ENCODE measurements at regions not wholly inside any gene's neighbourhood (a gene's known extent, or its start where the extent isn't known, plus 50 kb on each side); places are given as distances from the start of the nearest gene placed in this dataset.

DNA sequence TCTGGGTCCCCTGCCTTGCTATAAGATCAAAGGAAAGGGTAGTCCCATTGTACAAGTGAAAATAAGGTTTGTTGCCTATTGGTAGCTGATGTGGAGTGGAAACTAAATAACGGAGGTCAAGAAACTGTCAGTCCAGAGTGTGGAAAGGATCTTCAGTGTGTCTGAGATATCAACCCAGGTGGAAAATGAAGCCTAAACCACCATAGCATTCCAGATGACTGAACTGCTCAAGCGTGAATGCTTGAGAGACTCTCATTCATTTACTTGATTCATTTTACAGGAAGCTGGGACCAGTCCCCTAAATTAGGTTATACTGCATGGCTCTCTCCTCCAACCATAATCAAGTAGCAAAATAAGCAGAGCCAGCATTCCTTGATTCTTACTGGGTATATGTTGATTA, 116.0 kb upstream of the SLC28A3 start:
- no peak for DNase-seq (ENCODE audit: low spot score)

DNA sequence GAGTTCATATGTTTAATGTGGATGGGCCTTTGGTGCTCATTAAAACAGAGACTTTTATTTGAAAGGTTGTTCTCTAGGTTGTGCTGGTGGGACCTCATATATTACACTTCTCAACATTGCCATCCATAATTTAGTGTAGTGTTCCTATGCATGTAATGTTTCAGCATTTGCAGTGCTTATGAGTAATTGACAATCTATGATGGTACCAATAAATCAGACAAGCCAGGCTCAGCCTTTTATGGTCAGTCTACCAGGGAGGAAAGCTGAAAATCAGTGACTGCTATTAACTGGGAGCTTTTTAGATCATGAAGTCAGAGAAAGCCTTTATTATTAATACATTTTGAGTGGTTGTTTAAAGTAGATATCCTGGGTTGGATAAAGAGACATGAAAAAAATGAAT, 120.1 kb upstream of the SLC28A3 start:
- no peak for DNase-seq (ENCODE audit: low spot score)

DNA sequence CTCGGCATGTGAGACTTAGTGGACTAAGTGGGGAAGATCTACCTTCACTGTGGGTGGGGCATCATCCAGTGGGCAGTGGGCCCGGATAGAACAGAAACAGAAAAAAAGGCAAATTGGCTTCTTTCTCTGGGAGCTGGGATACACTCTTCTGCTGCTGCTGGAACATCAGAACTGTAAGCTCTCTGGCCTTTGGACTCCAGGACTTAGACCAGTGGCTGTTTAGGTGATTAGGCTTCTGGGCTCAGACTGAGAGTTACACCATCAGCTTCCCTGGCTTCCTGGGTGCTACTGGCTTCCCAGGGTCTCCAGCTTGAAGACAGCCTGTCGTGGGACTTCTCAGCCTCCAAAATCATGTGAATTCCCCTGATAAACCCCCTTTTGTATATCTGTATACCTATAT, 122.7 kb upstream of the SLC28A3 start:
- DNase-seq (ENCODE audit: low spot score): no peak

DNA sequence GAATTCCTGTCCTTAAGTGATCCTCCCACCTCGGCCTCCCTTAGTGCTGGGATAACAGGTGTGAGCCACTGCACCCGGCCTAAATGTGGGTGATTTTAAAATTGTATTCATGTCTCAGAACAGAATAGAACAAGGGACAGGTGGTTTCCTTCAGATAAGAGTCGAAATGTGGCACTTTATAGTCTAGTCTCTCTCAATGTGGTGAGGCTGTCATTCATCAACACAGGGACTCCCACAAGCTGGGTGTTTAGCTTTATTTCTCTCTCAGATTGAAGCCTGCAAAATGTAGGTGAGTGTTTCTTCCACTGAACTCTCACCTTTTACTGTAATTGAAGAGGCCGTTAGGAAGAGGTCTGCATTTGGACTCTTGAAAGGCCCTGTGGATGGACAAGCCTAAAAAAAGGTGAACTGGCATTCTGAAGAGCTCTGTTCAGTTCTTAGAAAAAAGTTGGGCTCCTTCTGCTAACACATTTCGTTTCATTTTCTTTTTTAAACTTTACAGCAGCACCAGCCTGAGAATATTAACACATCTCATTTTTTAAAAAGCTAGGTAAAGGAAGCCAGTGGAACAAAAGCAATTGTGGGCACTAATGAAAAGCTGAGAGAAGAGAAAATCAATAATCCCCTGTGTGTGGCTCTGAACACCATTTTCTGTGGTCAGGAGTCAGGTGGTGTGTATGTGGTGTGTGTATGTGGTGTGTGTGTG, 126.2 kb upstream of the SLC28A3 start:
- DNase-seq (ENCODE audit: low spot score): no peak

DNA sequence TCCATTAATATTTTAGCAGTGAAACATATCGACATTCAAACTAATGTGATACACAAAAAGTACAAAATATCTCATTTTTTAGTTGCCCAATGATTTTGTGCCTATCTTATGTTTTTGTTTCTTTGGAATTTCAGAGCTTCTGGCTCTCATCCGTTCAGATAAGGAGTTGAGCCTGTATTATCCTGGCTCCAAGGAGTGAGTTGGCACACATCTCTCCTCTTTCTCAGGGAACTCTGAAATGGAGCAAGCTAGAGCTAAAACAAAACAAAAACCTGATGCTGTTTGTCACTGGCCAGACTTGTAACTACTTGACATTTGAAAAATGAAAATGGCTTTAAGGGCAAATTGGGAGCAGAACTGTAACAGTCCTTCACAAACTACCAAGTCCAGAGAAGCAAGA, 131.3 kb upstream of the SLC28A3 start:
- DNase-seq (ENCODE audit: low spot score): no peak

DNA sequence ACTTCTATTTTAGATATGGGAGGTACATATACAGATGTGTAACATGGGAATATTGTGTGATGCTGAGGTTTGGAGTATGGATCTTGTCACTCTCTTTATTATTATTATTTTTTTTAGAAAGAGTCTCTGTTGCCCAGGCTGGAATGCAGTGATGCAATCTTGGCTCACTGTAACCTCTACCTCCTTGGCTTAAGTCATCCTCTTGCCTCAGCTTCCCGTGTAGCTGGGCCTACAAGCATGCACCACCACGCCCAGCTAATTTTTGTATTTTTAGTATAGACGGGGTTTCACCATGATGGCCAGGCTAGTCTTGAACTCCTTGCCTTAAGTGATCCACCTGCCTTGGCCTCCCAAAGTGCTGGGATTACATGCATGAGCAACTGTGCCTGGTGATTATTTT, 138.4 kb upstream of the SLC28A3 start:
- DNase-seq (ENCODE audit: low spot score): no peak

DNA sequence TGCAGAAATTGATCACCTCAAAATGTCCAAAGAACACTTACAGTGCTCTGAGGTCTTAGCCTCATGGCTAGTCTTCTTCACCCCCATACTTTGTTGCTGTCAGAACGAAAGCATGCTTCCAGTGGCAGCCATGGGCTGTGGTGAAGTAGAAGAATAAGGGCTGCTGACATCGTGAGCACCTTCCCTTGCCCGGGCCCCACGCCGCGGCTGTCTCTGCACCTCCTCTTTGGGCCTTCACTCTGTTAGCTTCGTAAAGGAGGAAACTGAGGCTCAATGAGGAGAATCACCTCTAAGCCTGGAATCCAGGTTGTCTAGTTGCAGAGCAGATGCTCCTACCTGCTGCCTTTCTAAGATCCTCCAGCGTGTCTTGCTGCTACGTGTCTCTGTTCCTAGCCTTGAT, 139.5 kb upstream of the SLC28A3 start:
- DNase-seq (ENCODE audit: low spot score): no peak

DNA sequence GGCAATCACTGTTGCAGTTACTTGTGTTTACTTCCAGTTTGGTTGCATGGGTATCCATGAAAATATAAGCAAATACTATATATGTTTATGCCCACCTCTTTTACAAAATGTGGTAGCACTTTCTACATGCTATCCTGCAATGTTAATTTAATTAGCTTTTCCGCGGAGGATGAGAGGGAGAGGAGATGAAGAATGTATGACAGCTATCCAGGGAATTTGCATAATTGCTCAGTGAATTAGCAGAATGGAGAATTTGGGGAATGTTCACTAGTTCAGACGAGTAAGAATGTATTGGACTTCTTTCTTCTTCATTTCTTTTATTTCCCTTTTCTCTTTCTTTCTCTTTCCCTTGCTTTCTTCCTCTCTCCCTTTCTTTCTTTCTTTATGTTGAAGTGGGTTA, 140.7 kb upstream of the SLC28A3 start:
- no peak for DNase-seq (ENCODE audit: low spot score)

DNA sequence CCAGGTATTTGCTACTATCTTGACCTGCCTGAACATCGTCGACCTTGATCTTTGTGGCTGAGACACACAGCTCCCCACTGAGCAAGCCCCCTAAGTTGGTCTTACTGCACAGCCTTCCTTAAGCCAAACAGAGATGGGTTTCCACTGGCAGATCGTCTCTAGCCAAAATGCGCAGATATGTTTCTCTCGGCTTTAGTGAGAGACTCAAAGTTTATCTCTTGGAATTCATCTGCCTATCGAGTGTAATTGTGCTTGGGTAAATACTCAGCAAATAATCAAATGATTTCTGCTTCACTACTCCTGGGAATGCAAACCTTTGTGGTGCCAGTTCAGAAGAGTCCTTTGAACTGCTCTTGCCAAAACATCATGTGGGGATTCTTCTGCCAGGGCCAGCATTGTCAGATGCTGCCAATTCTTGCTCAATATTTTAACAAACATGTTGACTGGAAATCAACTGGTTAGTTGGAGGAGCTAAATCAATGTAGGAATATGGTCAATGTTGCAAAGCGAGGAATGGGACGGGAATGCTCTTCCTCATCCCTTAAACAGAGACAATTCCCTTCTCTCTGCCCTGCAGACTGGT, 141.2 kb upstream of the SLC28A3 start:
- no peak for DNase-seq (ENCODE audit: low spot score)

DNA sequence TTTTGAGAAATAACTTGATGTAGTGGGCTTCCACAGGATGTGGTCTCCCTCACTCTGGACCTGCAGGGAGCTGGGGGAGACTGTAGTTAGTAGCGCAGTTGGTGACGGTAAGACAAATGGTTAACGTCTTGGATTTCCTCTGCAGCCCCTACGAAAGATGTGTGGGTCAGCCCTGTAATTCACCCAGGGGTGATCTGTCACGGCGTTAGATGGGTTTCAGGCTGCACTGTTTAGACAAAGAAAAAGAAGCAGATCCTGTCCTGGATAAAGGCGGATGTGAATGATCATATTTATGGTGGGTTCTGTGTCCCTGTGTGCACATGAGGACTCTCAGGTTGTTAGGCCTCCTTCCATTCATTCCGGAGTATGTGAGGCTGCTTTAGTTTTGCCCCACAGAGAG, 142.0 kb upstream of the SLC28A3 start:
- no peak for DNase-seq (ENCODE audit: low spot score)

DNA sequence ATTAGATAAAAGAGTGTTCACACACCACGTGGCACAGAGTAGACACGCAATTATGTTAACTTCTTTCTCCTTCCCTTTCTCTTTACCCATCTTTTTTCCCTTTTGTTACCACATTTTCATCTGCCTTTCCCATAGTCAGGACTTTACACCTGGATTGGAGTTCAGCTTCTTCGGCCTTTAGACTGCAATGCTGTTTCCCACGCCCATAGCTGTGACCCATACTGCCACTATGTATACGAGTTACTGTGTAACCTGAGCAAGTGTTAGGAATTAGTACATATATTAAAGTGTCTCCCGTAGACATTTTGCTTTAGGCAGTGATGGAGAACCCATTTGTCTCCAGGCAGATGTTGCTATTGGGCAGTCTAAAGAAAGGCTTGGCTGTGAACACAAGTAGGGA, 143.6 kb upstream of the SLC28A3 start:
- no peak for DNase-seq (ENCODE audit: low spot score)

DNA sequence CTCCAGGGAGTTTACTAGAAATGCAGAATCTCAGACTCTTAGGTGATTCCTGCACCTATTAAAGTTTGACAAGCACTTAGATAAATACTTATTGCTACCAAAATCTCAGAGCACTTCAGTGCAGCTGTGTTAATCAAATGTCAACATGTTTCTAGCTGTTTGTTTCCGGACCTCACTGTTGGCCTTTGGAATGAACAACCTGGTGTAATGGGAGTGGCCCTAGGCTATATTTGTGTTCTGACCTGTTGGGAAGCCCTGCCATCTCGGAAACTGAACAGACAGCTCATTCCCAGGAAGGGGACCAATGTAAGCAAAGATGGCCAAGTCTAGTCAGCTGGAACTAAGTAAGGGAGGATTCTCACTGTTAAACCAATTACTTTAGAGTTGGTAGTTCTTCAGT, 145.0 kb upstream of the SLC28A3 start:
- DNase-seq (ENCODE audit: low spot score): no peak

DNA sequence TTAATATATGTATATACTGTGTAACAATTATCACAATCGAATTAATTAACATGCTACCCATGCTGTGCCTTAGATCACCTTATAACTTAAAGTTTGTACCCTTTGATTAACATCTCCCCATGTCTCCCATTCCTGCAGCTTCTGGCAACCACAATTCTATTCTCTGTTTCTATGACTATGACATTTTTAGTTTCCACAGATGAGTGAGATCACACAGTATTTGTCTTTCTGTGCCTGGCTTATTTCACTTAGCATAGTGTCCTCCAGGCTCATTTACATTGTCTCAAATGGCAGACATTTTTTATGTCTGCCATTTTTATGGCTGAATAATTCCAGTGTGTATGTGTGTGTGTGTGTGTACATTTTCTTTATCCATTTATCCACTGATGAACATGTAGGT, 146.1 kb upstream of the SLC28A3 start:
- DNase-seq (ENCODE audit: low spot score): no peak

DNA sequence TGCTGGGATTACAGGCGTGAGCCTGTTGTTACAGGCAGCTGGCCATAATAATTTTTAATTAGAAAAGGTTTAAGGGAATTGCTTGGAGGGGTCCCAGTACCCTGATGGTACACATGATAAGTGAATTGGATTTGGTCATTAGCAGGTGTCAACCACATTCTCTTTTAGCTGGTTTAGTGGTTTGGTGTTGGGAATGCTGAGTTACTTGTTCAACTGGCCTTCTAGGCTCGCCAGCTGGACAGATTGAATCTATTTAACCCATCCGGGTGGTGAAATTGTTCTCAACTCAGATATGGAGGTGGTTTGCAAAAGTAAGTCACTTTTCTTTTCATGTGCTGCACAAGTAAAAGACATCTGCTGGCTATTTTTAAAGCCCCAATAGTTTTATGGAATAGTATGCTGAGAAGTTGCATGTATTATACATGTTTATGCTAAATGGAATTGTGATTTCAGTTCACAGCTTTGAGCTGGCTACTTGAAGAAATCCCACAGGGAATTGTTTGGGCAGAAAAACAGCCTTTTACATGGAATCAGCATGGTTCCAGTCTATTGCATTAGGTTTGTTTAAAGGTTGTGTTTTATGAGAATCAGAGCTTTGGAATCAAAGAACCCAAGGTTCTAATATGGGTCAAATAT, 149.8 kb upstream of the SLC28A3 start:
- DNase-seq (ENCODE audit: low spot score): no peak

DNA sequence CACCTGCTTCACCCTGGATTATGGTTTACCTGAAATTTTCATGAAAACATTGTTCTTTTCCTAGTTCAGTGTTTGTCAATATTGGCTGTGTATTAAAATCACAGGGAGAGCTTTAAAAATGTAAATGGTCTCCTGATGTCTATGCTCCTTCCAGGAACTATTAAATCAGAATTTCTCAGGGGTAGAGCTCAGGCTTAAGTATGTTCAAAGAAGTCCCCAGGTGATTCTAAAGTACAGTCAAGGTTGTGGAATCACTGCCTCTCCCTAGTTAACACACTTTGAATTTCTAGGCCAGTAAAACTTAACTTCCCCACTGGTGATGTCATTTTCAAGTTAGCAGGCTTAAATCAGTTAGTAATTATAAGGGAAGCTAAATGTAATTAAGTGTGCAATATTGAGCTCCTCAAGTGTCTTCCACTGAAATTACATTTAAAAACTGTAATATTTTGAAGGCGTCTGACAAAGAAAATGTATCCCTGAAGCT, 150.3 kb upstream of the SLC28A3 start:
- no peak for DNase-seq (ENCODE audit: low spot score)

DNA sequence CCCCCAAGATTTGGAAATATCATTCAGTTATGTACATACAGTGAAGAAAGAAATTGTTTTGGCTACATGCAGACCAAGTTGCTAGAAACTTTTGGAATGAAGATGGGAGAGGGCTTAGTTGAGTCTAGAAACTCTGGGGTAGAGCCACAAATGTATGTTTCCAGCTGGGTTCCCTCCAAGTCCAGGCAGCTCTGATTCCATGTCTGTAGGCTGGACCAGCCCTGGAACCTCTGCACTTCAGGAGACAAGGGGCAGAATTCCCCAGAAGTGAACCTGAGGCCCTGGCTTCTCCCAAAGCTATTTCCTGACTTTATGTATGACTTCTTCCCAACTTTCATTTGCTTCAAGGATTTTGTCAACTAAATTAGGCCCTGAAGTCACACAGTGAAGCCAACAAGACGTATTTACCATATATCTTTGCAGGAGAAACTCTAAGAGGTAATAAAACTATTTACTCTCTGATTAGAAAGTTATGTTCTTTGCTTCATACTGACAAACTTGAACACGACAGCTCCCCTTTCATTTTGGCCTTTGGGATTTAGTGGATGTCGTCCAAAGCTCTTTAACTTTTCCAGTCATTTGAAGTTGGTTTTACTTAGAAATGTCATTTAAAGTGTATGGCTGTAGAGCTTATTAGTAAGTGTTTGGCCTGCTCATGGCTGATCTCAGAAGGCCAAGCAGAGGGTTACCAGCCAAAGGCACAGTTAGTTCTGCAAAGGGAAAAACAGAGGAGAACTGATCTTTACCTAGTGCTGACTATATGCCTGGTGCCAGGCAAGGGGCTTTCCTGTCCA, 152.0 kb upstream of the SLC28A3 start:
- DNase-seq (ENCODE audit: low spot score): no peak

DNA sequence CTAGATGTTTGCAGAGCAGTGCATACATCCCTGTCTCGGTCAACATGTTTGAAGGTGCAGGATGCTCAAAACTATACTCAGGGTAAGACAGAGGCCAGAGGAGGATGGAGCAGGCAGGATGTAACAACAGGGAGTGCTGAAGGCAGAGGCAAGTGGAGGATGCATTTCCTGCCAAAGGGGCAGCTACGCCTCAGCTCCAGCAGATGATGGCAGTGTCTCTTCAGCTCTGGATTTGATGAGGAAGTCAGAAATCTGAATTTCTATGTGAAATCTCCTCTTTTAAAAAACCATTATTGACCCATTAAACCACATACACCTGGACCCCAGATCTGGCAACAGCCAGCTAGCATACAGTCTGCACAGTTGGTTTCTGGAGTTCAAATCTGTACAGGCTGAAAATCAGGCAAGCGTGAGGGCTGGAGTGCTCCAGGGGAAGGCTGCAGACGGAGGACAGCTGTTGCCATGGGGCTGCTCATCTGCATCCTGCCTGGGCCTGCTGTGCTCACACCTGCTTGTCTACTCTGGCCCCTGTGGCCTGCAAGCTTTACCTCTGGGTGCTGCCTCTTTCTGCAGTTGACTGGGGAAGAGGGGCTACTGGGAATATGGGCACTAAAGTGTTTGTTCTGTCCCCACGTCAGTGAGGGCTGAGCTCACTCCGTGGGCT, 152.9 kb upstream of the SLC28A3 start:
- DNase-seq (ENCODE audit: low spot score): no peak

DNA sequence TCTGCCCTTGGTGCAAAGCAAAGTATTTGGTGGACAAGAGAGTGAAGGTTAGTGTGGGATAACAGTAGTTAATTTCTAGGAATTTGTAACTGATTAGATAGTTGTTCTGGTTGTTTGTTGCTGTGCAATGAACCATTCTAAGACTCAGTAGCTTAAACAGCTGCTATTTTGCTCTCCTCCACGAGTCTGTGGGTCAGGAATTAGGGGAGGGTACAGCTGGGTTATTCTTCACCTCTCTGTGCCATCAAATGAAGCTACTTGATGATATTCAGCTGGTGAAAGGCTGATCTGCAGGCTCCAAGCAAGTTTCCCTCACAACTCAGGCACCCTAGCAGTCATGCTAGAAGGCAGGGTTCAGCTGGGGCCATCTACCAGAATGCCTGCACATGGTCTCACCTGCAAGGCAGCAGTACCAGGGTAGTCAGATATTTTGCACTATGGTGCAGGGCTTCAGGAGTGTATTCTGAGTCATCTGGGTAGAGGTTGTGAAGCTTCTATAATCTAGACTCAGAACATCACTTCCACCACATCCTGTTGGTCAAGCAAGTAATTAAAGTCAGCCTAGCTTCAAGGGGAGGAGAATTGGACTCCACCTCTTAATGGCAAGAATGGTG, 159.5 kb upstream of the SLC28A3 start:
- DNase-seq (ENCODE audit: low spot score): no peak

DNA sequence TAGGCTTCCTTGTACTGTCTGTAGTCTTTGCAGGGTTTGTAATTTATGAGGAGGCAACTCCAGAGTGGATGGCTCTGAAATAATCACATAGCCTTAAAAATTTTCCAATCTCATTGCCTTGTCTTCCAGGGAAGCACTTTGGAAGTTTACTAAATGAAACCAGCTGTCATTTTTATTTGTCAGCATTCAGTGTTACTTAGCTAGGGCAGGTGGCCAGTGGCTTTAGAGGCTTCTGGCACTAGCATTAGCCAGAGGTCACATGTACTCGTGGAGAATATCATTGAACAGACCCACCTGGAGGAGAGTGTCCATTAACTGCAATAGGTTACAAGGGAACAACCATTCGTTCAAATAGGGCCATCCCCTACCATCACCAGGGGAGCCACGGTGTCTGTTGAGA, 160.3 kb upstream of the SLC28A3 start:
- no peak for DNase-seq (ENCODE audit: low spot score)

DNA sequence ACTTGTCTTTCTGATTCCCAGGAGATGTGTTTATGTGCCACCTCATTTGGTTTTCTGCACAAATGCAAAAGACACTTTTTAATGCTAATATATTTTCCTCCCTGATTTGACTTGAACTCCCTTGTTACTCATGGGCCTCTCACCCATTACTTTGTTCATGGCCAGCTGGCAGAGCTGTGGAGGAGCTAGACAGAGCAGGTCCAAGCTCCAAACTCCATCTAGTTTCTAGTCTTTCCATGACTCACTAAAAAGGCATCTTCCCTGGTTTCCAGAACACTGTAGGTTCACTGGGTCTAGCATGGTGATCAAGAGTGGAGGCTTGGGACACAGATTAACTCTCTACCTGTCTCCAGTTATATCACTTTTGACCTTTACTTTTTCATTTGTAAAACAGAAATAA, 161.0 kb upstream of the SLC28A3 start:
- DNase-seq (ENCODE audit: low spot score): no peak

DNA sequence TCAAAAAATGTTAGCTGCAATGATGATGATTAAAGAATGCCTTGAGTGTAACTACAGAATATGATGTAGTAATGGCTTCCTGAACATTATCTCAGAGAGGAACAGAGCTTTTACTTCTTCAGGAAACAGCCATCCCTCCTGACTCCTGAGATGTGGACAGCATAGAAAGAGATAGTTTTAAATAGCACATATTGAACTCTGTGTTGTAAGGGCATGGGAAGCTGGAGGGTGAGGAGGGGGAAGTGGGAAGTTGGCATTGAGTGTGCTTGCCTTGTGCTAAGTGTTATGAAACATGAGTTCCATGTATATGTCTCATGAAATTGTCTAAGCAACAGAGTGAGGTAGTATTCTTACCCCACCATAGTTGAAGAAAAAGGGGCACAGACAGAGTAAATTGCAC, 161.5 kb upstream of the SLC28A3 start:
- DNase-seq (ENCODE audit: low spot score): no peak

DNA sequence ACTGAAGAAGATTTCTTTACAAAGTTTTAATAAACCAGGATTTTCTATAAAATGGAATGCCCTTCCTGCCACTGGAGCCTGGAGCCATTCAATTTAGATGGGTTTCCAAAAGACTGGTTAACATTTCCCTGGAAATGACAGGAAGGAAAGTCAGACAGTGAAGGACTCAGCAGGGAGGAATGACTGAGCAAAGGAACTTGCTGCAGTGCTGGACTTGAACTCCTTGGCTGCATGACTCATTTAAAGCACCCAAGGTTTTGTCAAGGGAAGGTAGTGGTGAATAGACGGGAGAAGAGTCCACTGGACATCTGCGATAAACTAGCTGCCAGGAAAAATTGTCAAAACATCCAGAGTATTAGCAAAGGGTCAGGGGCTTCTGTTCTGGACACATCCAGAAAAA, 163.8 kb upstream of the SLC28A3 start:
- DNase-seq (ENCODE audit: low spot score): no peak

All from germinal center (tissue), 1 donor.